HepG2 (cell line): ENCODE measurements at regions not wholly inside any gene's neighbourhood (a gene's known extent, or its start where the extent isn't known, plus 50 kb on each side); places are given as distances from the start of the nearest gene placed in this dataset.

Experiments
- ATAC-seq: fragments of 200-7000 bp; cut with Tn5 transposase; 3 replicates; pipeline ENCODE4 v1.9.1; 2020; ENCODE audit warnings: mild to moderate bottlenecking, moderate library complexity
- BruUV-seq: library from RNA; stranded (reverse); fragments of 400-500 nt; replicated peaks from 2 replicates; lab custom pipeline; 2021; lab: Mats Ljungman, UMichigan
- CTCF ChIA-PET: fragments of 300-600 bp; formaldehyde crosslinking; extraction: SDS; loops from one replicate; lab custom pipeline; 2021; ENCODE audit warnings: low total read pairs, inconsistent platforms, low intra/inter-chr PET ratio; lab: Yijun Ruan, JAX
- POLR2A ChIA-PET: fragments of 350-600 bp; sonication (Branson Sonifier 250); formaldehyde crosslinking; loops from one replicate; lab custom pipeline; 2020; ENCODE audit warnings: antibody characterized with exemption, inconsistent platforms; lab: Yijun Ruan, JAX
- DNase-seq: peaks from one replicate; pipeline ENCODE4 v3.0.0-alpha.2; 2015; ENCODE audit warnings: low spot score
- FAIRE-seq: peaks from 3 replicates; lab custom pipeline; 2011; peaks lifted over from hg19 to GRCh38; lab: Jason Lieb, UNC
- H2AFZ ChIP-seq: one replicate; pipeline ENCODE4 v1.6.1; 2011; ENCODE audit warnings: low read length, inconsistent platforms
- H3K27ac ChIP-seq: fragments of 300-600 bp; 3 replicates; pipeline ENCODE4 v1.8.0; 2011; ENCODE audit warnings: mixed run types, mild to moderate bottlenecking, mixed read lengths, low read length, inconsistent platforms; ENCODE audit not compliant: insufficient read depth; ENCODE audit errors: extremely low read length
- H3K27me3 ChIP-seq, 2 experiments: fragments of 200-600 bp in 1 of 2; 2 replicates in 1 of 2; 3 replicates in 1 of 2; pipeline versions ENCODE4 v1.6.0 to v1.8.0; 2011; ENCODE audit warnings: low read length in 2 of 2, mild to moderate bottlenecking in 2 of 2, moderate library complexity in 2 of 2, inconsistent platforms in 1 of 2; ENCODE audit not compliant: insufficient read depth in 2 of 2, control insufficient read depth in 1 of 2
- H3K36me3 ChIP-seq, 2 experiments: fragments of 200-600 bp in 1 of 2; replicated peaks in 1 of 2; 2 replicates in 1 of 2; 3 replicates in 1 of 2; pipeline versions ENCODE4 v1.5.1 to v1.8.0; 2011; ENCODE audit warnings: low read length in 2 of 2, inconsistent platforms in 1 of 2; ENCODE audit not compliant: insufficient read depth in 2 of 2, control insufficient read depth in 1 of 2
- H3K4me1 ChIP-seq: 2 replicates; pipeline ENCODE4 v1.5.1; 2012; ENCODE audit warnings: low read length, inconsistent platforms; ENCODE audit not compliant: insufficient read depth
- H3K4me2 ChIP-seq: 2 replicates; pipeline ENCODE4 v1.6.0; 2011; ENCODE audit warnings: low read depth, low read length, inconsistent platforms
- H3K4me3 ChIP-seq, 3 experiments: fragments of 200-600 bp in 1 of 3; sonication (generic), shearing (Covaris generic) in 1 of 3; replicated peaks in 1 of 3; 2 replicates each; pipeline ENCODE4 v1.5.1; 2011 to 2016; ENCODE audit warnings: low read length in 3 of 3, inconsistent platforms in 2 of 3, low read depth in 2 of 3, mild to moderate bottlenecking in 2 of 3, control low read depth in 1 of 3, mixed read lengths in 1 of 3; ENCODE audit not compliant: insufficient read depth in 1 of 3
- H3K79me2 ChIP-seq: one replicate; pipeline ENCODE4 v1.6.1; 2011; ENCODE audit warnings: low read length, inconsistent platforms; ENCODE audit not compliant: insufficient read depth
- H3K9ac ChIP-seq: 2 replicates; pipeline ENCODE4 v1.6.0; 2011; ENCODE audit warnings: mild to moderate bottlenecking, low read depth, low read length, inconsistent platforms; ENCODE audit not compliant: insufficient read depth
- H3K9me3 ChIP-seq: 2 replicates; pipeline ENCODE4 v1.5.1; 2012; ENCODE audit warnings: mild to moderate bottlenecking, low read length
- H4K20me1 ChIP-seq: 2 replicates; pipeline ENCODE4 v1.6.0; 2011; ENCODE audit warnings: inconsistent platforms, mild to moderate bottlenecking, low read length, moderate library complexity; ENCODE audit not compliant: insufficient read depth
- CERS6 ChIP-seq: sonication (generic); formaldehyde crosslinking; IDR thresholded peaks from 2 replicates; pipeline ENCODE4 v1.5.0; 2020; ENCODE audit warnings: missing genetic modification reagents
- NFAT5 ChIP-seq: sonication (generic); formaldehyde crosslinking; IDR thresholded peaks from 2 replicates; pipeline ENCODE4 v1.4.0; 2020; ENCODE audit warnings: missing genetic modification reagents
- WGBS: methylation state at CpG from one replicate; pipeline ENCODE4 v1.1.6; 2017; ENCODE audit warnings: low lambda C conversion rate; 5-methylcytosine and 5-hydroxymethylcytosine counted together
- in situ Hi-C: cut with HindIII; loops from 2 replicates; pipeline ENCODE4 v1.10.0; 2017; ENCODE audit warnings: low pct_unique_long_range_greater_than_20kb; ENCODE audit not compliant: extremely low pct_ligation_motif_present
- intact Hi-C: fragments of 100-400 bp; cut with micrococcal nuclease; formaldehyde crosslinking; loops from one replicate; pipeline ENCODE4 v1.10.0; 2022; ENCODE audit not compliant: unreplicated experiment

GRCh38 chr12:115085594-115085993 is 401.6 kb upstream of the TBX3 start:
- no peak overlapping the region for H3K4me3 ChIP-seq
- H3K27ac ChIP-seq = no peak overlapping the region
- H3K4me2 ChIP-seq = no peak overlapping the region
- ATAC-seq = no peak
- intact Hi-C loops (no loop called here), in situ Hi-C loops (no loop called here)
- no peaks in the 10 kb centered on the region for H3K36me3 ChIP-seq
- FAIRE-seq = no peak
- TF ChIP-seq CERS6 (CRISPR knock-in tag) = no peak
- TF ChIP-seq NFAT5 (CRISPR knock-in tag) = no peak
- no TSS peak for BruUV-seq
- H3K9me3 ChIP-seq = no peaks in the 10 kb centered on the region
- ChIA-PET CTCF (no interaction called here), POLR2A (no interaction called here)
- no peak overlapping the region for H3K9ac ChIP-seq
- H3K4me1 ChIP-seq = peaks cover 31% of the 10 kb centered on the region
- H4K20me1 ChIP-seq = no peaks in the 10 kb centered on the region
- DNase-seq = no peak
- H3K79me2 ChIP-seq = no peaks in the 10 kb centered on the region
- WGBS = 89% methylated on average over 7 of the region's 7 CpGs
- no peaks in the 10 kb centered on the region for H3K27me3 ChIP-seq
- no peak overlapping the region for H2AFZ ChIP-seq
